GM23338 (cell line): ENCODE measurements at regions not wholly inside any gene's neighbourhood (a gene's known extent, or its start where the extent isn't known, plus 50 kb on each side); places are given as distances from the start of the nearest gene placed in this dataset.

ENCODE experiments used
- CREB1 ChIP-seq: fragments of 250-450 bp; sonication (Bioruptor Pico); IDR thresholded peaks from 2 replicates; pipeline ENCODE4 v1.5.0; 2020; ENCODE audit warnings: low read depth, mild to moderate bottlenecking, moderate library complexity
- EZH2 ChIP-seq: fragments of 200-600 bp; sonication (generic); IDR thresholded peaks from one replicate; pipeline ENCODE4 v1.8.0; 2017; ENCODE audit warnings: antibody characterized with exemption, mild to moderate bottlenecking, low read depth; ENCODE audit not compliant: unreplicated experiment
- EZH2phosphoT487 ChIP-seq: fragments of 200-600 bp; sonication (generic); IDR thresholded peaks from one replicate; pipeline ENCODE4 v1.8.1; 2018; ENCODE audit warnings: antibody characterized with exemption; ENCODE audit not compliant: unreplicated experiment
- JUNB ChIP-seq: IDR thresholded peaks from one replicate; pipeline ENCODE4 v1.6.1; 2016; ENCODE audit warnings: antibody characterized with exemption; ENCODE audit not compliant: unreplicated experiment
- NANOG ChIP-seq: IDR thresholded peaks from 2 replicates; pipeline ENCODE4 v1.6.1; 2016; ENCODE audit warnings: antibody characterized with exemption, borderline replicate concordance
- POLR2AphosphoS5 ChIP-seq: IDR thresholded peaks from 2 replicates; pipeline ENCODE4 v1.6.1; 2016; ENCODE audit warnings: antibody characterized with exemption, low read depth
- TF ChIP-seq, protein P1 (sequence below): IDR thresholded peaks from one replicate; pipeline ENCODE4 v1.6.1; 2018; ENCODE audit warnings: antibody characterized with exemption; ENCODE audit not compliant: unreplicated experiment
- TF ChIP-seq, protein P2 (sequence below), 2 experiments: fragments of 200-600 bp in 1 of 2; sonication (generic) in 1 of 2; conservative IDR thresholded peaks; 2 replicates each; pipeline versions ENCODE4 v1.5.1 to v1.6.1; 2016 to 2017; ENCODE audit warnings: antibody characterized with exemption in 2 of 2, low read depth in 2 of 2, mild to moderate bottlenecking in 2 of 2, moderate library complexity in 1 of 2
- TF ChIP-seq, protein P3 (sequence below): fragments of 250-450 bp; sonication (Bioruptor Pico); IDR thresholded peaks from 2 replicates; pipeline ENCODE4 v1.5.0; 2020; ENCODE audit warnings: mild to moderate bottlenecking, moderate library complexity
- TF ChIP-seq, protein P4 (sequence below): IDR thresholded peaks from 2 replicates; pipeline ENCODE4 v1.6.1; 2016; ENCODE audit warnings: antibody characterized with exemption

DNA sequence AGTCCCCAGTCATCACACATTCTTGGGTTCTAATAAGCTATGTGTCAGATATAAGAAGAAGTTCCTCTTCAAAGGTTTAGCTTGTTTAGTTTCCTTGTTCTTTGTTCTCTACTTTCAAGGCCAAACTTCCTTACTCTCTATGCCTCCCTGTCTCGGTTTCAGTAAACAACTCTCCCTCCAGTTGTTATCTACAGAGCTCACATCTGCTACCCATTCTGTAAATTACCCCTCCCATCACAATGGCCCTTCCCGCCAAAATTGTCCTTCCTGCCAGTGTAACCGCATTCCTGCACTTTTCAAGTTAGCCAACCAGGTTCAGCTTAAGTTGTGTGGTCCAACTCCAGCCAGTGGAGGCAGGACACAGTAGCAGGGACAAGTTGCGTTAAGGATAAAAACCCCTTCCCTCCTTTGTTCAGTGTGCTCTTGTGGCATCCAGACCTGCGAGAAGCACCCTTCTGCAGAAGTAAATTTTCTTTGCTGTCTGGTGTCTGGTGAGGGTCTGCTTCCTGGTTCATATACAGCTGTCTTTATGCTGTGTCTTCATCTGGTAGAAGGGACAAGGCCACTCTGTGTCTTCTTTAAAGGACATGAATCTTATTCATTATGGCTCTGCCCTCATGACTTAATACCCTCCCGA lies 342.1 kb upstream of the GRM7 start:
- TF ChIP-seq, protein P1, sequence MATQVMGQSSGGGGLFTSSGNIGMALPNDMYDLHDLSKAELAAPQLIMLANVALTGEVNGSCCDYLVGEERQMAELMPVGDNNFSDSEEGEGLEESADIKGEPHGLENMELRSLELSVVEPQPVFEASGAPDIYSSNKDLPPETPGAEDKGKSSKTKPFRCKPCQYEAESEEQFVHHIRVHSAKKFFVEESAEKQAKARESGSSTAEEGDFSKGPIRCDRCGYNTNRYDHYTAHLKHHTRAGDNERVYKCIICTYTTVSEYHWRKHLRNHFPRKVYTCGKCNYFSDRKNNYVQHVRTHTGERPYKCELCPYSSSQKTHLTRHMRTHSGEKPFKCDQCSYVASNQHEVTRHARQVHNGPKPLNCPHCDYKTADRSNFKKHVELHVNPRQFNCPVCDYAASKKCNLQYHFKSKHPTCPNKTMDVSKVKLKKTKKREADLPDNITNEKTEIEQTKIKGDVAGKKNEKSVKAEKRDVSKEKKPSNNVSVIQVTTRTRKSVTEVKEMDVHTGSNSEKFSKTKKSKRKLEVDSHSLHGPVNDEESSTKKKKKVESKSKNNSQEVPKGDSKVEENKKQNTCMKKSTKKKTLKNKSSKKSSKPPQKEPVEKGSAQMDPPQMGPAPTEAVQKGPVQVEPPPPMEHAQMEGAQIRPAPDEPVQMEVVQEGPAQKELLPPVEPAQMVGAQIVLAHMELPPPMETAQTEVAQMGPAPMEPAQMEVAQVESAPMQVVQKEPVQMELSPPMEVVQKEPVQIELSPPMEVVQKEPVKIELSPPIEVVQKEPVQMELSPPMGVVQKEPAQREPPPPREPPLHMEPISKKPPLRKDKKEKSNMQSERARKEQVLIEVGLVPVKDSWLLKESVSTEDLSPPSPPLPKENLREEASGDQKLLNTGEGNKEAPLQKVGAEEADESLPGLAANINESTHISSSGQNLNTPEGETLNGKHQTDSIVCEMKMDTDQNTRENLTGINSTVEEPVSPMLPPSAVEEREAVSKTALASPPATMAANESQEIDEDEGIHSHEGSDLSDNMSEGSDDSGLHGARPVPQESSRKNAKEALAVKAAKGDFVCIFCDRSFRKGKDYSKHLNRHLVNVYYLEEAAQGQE, result no peak
- TF ChIP-seq EZH2, result no peak
- TF ChIP-seq, protein P2, sequence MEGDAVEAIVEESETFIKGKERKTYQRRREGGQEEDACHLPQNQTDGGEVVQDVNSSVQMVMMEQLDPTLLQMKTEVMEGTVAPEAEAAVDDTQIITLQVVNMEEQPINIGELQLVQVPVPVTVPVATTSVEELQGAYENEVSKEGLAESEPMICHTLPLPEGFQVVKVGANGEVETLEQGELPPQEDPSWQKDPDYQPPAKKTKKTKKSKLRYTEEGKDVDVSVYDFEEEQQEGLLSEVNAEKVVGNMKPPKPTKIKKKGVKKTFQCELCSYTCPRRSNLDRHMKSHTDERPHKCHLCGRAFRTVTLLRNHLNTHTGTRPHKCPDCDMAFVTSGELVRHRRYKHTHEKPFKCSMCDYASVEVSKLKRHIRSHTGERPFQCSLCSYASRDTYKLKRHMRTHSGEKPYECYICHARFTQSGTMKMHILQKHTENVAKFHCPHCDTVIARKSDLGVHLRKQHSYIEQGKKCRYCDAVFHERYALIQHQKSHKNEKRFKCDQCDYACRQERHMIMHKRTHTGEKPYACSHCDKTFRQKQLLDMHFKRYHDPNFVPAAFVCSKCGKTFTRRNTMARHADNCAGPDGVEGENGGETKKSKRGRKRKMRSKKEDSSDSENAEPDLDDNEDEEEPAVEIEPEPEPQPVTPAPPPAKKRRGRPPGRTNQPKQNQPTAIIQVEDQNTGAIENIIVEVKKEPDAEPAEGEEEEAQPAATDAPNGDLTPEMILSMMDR (conservative IDR thresholded peaks at IDR 0.05; ENCODE audit: low read depth in 2 of 2), result no peak
- TF ChIP-seq CREB1, result no peak
- no peak for TF ChIP-seq EZH2phosphoT487
- no peak for TF ChIP-seq POLR2AphosphoS5
- no peak for TF ChIP-seq JUNB
- TF ChIP-seq NANOG, result no peak
- TF ChIP-seq, protein P3, sequence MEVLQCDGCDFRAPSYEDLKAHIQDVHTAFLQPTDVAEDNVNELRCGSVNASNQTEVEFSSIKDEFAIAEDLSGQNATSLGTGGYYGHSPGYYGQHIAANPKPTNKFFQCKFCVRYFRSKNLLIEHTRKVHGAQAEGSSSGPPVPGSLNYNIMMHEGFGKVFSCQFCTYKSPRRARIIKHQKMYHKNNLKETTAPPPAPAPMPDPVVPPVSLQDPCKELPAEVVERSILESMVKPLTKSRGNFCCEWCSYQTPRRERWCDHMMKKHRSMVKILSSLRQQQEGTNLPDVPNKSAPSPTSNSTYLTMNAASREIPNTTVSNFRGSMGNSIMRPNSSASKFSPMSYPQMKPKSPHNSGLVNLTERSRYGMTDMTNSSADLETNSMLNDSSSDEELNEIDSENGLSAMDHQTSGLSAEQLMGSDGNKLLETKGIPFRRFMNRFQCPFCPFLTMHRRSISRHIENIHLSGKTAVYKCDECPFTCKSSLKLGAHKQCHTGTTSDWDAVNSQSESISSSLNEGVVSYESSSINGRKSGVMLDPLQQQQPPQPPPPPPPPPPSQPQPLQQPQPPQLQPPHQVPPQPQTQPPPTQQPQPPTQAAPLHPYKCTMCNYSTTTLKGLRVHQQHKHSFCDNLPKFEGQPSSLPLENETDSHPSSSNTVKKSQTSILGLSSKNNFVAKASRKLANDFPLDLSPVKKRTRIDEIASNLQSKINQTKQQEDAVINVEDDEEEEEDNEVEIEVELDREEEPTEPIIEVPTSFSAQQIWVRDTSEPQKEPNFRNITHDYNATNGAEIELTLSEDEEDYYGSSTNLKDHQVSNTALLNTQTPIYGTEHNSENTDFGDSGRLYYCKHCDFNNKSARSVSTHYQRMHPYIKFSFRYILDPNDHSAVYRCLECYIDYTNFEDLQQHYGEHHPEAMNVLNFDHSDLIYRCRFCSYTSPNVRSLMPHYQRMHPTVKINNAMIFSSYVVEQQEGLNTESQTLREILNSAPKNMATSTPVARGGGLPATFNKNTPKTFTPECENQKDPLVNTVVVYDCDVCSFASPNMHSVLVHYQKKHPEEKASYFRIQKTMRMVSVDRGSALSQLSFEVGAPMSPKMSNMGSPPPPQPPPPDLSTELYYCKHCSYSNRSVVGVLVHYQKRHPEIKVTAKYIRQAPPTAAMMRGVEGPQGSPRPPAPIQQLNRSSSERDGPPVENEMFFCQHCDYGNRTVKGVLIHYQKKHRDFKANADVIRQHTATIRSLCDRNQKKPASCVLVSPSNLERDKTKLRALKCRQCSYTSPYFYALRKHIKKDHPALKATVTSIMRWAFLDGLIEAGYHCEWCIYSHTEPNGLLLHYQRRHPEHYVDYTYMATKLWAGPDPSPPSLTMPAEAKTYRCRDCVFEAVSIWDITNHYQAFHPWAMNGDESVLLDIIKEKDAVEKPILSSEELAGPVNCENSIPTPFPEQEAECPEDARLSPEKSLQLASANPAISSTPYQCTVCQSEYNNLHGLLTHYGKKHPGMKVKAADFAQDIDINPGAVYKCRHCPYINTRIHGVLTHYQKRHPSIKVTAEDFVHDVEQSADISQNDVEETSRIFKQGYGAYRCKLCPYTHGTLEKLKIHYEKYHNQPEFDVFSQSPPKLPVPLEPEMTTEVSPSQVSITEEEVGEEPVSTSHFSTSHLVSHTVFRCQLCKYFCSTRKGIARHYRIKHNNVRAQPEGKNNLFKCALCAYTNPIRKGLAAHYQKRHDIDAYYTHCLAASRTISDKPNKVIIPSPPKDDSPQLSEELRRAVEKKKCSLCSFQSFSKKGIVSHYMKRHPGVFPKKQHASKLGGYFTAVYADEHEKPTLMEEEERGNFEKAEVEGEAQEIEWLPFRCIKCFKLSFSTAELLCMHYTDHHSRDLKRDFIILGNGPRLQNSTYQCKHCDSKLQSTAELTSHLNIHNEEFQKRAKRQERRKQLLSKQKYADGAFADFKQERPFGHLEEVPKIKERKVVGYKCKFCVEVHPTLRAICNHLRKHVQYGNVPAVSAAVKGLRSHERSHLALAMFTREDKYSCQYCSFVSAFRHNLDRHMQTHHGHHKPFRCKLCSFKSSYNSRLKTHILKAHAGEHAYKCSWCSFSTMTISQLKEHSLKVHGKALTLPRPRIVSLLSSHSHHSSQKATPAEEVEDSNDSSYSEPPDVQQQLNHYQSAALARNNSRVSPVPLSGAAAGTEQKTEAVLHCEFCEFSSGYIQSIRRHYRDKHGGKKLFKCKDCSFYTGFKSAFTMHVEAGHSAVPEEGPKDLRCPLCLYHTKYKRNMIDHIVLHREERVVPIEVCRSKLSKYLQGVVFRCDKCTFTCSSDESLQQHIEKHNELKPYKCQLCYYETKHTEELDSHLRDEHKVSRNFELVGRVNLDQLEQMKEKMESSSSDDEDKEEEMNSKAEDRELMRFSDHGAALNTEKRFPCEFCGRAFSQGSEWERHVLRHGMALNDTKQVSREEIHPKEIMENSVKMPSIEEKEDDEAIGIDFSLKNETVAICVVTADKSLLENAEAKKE (CRISPR knock-in tag), result no peak
- TF ChIP-seq, protein P4, sequence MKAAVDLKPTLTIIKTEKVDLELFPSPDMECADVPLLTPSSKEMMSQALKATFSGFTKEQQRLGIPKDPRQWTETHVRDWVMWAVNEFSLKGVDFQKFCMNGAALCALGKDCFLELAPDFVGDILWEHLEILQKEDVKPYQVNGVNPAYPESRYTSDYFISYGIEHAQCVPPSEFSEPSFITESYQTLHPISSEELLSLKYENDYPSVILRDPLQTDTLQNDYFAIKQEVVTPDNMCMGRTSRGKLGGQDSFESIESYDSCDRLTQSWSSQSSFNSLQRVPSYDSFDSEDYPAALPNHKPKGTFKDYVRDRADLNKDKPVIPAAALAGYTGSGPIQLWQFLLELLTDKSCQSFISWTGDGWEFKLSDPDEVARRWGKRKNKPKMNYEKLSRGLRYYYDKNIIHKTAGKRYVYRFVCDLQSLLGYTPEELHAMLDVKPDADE, result no peak
